ENCODE measurements at regions not wholly inside any gene's neighbourhood (a gene's known extent, or its start where the extent isn't known, plus 50 kb on each side); places are given as distances from the start of the nearest gene placed in this dataset.
A peak's percentile ranks its signal among the peaks of the same experiment; 100 is the strongest.

GRCh38 chr5:74357827-74358226, 282.7 kb downstream of the ENC1 start:
- H3K9me3 Mint-ChIP-seq (ENCODE audit: low read depth) = no peaks in the 10 kb centered on the region
- peaks cover 21% of the 10 kb centered on the region for H3K4me1 Mint-ChIP-seq (ENCODE audit: low read depth)
- H3K27ac Mint-ChIP-seq = no peak overlapping the region
- H3K4me3 Mint-ChIP-seq (ENCODE audit: low read depth) = no peak overlapping the region
- no peak for TF ChIP-seq CTCF (IDR thresholded peaks at IDR 0.05; ENCODE audit: unreplicated experiment)
- H3K36me3 Mint-ChIP-seq (ENCODE audit: insufficient read depth) = no peaks in the 10 kb centered on the region
- no peak for DNase-seq (ENCODE audit: low spot score, unreplicated experiment)
- no peaks in the 10 kb centered on the region for H3K27me3 Mint-ChIP-seq

GRCh38 chr5:74356009-74356695, 284.4 kb downstream of the ENC1 start:
- H3K27ac Mint-ChIP-seq = peak overlapping the region; percentile 82
- H3K36me3 Mint-ChIP-seq (ENCODE audit: insufficient read depth) = no peaks in the 10 kb centered on the region
- H3K27me3 Mint-ChIP-seq = no peaks in the 10 kb centered on the region
- no peak for TF ChIP-seq CTCF (IDR thresholded peaks at IDR 0.05; ENCODE audit: unreplicated experiment)
- H3K4me1 Mint-ChIP-seq (ENCODE audit: low read depth) = peaks cover 13% of the 10 kb centered on the region
- DNase-seq (ENCODE audit: low spot score, unreplicated experiment) = no peak
- no peak overlapping the region for H3K4me3 Mint-ChIP-seq (ENCODE audit: low read depth)
- H3K9me3 Mint-ChIP-seq (ENCODE audit: low read depth) = no peaks in the 10 kb centered on the region

- no peaks in the 10 kb centered on the region for H3K9me3 Mint-ChIP-seq (ENCODE audit: low read depth)
- H3K4me3 Mint-ChIP-seq (ENCODE audit: low read depth) = no peak overlapping the region
- no peak for TF ChIP-seq CTCF (IDR thresholded peaks at IDR 0.05; ENCODE audit: unreplicated experiment)
- H3K36me3 Mint-ChIP-seq (ENCODE audit: insufficient read depth) = no peaks in the 10 kb centered on the region
- H3K4me1 Mint-ChIP-seq (ENCODE audit: low read depth) = peaks cover 13% of the 10 kb centered on the region
- no peak for DNase-seq (ENCODE audit: low spot score, unreplicated experiment)
- no peaks in the 10 kb centered on the region for H3K27me3 Mint-ChIP-seq
- no peak overlapping the region for H3K27ac Mint-ChIP-seq
Observed at GRCh38 chr5:74355041-74355824, 285.3 kb downstream of the ENC1 start.

- Mint-ChIP-seq H3K4me1 (ENCODE audit: low read depth) (peaks cover 10% of the 10 kb centered on the region), H3K27me3 (no peaks in the 10 kb centered on the region), H3K4me3 (ENCODE audit: low read depth) (no peak overlapping the region), H3K27ac (no peak overlapping the region), H3K36me3 (ENCODE audit: insufficient read depth) (peaks cover 3% of the 10 kb centered on the region), H3K9me3 (ENCODE audit: low read depth) (peaks cover 12% of the 10 kb centered on the region)
- no peak for TF ChIP-seq CTCF (IDR thresholded peaks at IDR 0.05; ENCODE audit: unreplicated experiment)
- no peak for DNase-seq (ENCODE audit: low spot score, unreplicated experiment)
Observed at GRCh38 chr5:74352256-74352655, 288.3 kb downstream of the ENC1 start.

GRCh38 chr5:74342948-74343682, 297.4 kb downstream of the ENC1 start:
- TF ChIP-seq CTCF (IDR thresholded peaks at IDR 0.05; ENCODE audit: unreplicated experiment) = no peak
- Mint-ChIP-seq H3K36me3 (ENCODE audit: insufficient read depth) (no peaks in the 10 kb centered on the region), H3K27ac (no peak overlapping the region), H3K4me3 (ENCODE audit: low read depth) (no peak overlapping the region), H3K27me3 (peaks cover 3% of the 10 kb centered on the region), H3K4me1 (ENCODE audit: low read depth) (peaks cover 4% of the 10 kb centered on the region), H3K9me3 (ENCODE audit: low read depth) (peaks cover 5% of the 10 kb centered on the region)
- DNase-seq (ENCODE audit: low spot score, unreplicated experiment) = no peak
